Activated CD4-positive, alpha-beta T cell treated with anti-CD3 and anti-CD28 coated beads for 24 hours (primary cell): ENCODE measurements at regions not wholly inside any gene's neighbourhood (a gene's known extent, or its start where the extent isn't known, plus 50 kb on each side); places are given as distances from the start of the nearest gene placed in this dataset.
"Not testable (repeated sequence)": the region's sequence is repeated elsewhere in the genome, so short reads cannot be mapped to it uniquely, and the experiment has no call there.

Experiments used
- DNase-seq, 2 donors: peaks; one replicate each; pipeline ENCODE4 v3.0.0-alpha.2; 2020; ENCODE audit warnings: low read depth in 2 of 2

DNA sequence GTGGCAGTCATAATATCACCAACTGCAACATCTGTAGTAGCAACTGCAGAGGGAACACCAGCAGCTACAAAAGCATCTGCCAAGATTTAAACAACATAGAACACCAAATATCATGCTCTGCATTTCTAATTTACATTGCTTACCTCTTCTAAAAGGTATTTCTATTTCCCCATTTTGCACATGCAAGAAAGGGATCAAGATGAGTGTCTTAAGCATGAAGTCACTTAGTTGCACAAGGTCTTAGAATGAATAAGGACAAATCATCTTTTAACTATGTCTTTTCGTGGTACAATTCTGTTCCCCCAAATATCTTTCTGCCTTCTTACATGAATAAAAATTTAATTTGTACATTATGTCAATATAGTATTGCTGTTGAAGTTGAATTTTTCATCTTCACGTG, 1746.4 kb downstream of the EFNA5 start:
- no peak for DNase-seq

DNA sequence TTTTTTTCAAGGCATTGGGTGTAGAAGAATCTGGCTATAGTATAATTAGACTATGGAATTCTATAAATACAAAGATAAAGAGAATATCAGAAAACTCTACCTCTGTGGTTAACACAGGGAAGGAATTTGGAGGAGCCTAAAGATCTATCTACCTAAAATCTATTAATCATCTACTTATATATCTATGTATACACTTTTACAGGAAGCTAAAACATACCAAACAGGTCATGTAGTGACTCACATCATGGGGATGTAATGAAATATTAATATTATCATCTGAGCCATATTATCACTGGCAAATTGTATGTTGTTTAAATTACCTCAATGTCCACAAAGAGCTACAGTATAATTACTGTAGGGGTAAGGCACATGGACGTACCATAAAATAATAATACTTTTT, 1748.2 kb downstream of the EFNA5 start:
- no peak for DNase-seq

DNA sequence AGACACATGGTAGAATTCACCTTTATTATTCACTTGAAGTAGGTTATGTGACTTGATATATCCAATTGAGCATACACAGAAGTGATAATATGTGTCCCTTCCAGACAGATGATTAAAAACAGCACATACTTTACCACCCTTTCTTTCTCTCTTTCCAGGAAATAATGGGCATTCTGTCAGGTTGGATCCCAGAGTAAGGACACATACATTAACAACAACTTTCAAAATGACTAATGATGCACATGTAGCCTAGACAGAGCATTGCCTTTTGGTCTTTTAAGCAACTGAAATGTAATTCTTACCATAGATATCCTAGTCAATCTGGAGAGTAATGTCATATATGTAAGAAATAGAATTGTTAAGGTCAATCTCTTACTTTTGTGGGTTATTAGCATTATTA, 1748.7 kb downstream of the EFNA5 start:
- DNase-seq, result no peak

DNA sequence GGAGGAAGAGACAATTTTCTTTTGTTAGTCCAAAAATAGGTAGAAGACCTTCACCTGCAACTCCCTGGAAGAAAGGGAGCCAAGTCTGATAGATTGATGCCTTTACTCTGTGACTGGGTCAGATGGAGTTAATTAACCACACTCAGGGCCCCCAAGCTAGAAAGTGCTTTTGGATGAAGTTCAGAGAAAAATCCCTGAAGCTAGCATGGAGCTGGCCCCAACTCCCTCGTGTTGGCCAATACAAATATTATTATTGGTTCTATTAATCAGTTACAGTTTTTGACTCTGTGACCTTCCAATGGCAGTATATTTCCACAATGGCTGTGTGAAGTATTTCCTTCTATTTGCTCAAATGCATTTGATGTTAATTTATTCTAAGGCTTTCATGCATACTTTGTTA, 1753.5 kb downstream of the EFNA5 start:
- no peak for DNase-seq

- no peak for DNase-seq
Measured at GRCh38 chr5:105907016-105907415, 1763.7 kb downstream of the EFNA5 start.

- DNase-seq, result no peak
Measured at GRCh38 chr5:105905392-105905791, 1765.3 kb downstream of the EFNA5 start.

DNA sequence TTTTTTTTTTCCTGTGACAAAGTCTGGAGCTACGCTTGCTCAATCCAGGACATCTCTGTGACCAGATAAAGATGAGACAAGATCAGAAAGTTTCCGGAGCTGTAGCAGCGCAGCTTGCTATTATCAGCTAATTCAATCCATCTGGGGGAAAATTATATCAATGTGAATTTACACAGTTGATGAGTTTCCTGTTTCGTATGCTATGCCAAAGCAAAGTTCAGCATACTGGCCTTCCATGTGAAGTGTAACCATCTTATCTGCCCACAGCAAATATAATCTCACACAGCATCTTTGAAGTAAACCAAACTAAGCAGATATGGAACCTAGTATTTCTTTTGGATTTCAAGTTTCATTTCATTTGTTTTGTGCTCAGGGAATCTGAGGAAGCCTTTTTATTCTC, 1767.7 kb downstream of the EFNA5 start:
- DNase-seq, result no peak

DNA sequence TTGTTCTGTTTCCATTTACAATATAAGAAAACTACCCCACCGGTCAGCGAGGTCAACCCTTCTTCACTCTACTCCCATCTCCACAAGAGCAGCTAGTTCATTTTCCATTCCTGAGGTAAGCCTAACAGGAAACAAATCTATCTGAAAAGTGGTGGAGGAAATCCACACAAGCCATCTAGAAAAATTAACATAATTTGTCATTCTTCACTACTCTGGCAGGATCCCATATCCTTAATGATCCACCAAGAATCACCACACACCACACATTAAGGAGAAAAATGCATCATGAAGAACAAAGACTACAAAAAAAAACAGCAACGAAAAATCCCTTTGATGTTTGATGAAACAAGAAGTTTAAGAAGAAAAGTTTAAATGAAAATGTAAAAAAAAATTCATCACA, 1771.0 kb downstream of the EFNA5 start:
- DNase-seq, result no peak

- DNase-seq, result no peak
Measured at GRCh38 chr5:105898183-105898582, 1772.6 kb downstream of the EFNA5 start.

DNA sequence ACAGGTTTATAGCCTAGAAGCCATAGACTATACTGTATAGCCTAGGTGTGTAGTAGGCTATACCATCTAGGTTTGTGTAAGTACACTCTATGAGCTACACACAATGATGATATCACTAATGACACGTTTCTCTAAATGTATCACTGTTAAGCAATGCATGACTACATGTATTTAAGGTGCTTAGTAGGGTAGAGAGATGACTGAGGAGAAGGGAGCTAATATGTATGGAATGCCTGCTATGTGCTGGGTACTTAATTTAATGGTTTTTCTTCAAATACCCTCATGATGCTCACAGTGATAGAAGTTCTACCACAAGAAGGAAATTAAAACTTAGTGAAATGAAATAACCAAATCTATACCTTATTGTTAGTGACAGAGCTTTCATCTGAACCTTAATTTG, 1785.5 kb downstream of the EFNA5 start:
- no peak for DNase-seq

GRCh38 chr5:105882956-105883481, 1787.7 kb downstream of the EFNA5 start:
- no peak for DNase-seq

DNA sequence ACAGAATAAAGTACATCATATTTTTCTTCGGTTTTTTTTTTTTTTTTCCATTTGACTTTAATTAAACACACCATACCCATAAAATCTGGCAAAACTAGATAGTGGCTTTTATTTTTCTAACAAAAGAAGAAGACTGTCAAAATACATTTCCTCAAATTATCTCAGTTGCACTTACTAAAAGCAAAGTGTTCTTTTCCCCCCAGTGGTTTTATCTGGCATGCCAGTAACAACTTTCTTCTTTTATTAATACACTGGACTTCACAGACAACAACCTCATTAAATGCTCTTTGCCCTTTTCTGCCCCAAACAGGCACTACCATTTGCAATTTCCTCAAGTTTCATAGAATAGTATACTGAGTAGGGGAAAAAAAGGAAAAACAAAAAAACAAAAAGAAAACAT, 1792.3 kb downstream of the EFNA5 start:
- no peak for DNase-seq

DNA sequence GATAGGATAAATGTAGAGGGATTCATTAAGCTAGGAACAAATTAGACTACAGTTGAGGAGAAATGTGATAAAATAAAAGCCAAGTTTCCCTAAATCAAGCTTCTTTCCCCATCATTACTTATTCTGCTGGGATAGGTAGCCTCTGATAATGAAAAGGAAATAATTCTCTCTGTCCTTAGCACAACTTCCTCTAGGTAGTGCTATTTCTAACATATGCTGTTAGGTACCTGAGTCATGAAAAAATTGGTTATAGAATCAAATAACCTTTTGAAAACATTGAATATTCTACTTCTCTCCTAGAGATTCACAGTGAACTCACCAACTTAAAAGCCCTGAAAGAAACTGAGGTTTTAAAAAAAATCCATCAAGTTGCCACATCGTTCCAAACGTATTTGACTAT, 1793.1 kb downstream of the EFNA5 start:
- no peak for DNase-seq

DNA sequence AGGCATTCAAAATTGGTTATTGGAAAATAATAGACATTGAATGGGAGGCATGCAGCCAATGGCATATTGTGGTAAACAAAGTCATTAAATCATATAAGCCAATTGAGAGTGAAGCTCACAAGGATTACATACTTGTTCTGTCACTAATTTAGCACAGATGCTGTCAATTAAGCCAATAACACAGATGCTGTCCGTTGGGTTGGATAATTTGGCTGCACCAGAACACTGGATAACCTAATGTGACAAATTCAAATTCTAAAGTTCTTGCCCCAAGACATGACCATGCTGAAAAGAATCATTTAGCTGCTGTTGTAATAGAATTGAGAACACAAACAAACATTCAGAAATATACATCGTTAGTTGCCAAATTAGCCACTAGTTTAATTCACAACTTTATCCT, 1796.4 kb downstream of the EFNA5 start:
- DNase-seq, result no peak

DNA sequence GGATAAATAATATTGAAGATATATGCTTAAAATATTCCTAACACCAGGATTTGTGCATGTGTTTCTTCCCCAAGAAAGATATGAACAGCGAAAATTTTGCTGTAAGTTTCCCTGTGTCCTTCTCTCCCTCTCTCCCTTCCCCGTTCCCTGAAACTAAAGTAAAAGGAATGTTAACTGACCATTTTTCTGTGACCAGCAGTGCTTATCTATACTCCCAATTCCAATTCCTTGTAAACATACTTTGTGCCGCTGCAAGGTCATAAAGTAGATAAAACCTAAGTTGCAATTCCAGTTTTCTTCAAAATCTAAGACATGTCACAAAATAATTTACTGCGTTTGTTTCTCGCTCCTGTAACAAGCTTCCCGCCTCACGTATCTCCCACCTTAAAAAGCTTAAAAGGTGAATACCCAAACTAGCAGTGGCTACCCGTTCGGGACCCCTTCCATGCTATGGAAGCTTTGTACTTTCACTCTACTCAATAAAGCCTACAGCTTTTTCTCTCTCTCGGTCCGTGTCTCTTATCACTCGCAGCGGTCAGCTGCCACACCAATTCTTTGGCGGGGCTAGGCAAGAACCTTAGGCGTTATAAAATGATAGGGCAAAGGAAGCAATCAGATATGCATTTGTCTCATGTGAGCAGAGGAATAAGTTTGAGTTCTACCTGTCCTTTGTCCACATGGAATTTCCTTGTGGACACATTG, 1798.0 kb downstream of the EFNA5 start:
- no peak for DNase-seq

GRCh38 chr5:105868038-105868780, 1802.5 kb downstream of the EFNA5 start:
- no peak for DNase-seq

- no peak for DNase-seq
Measured at GRCh38 chr5:105865834-105866233, 1804.9 kb downstream of the EFNA5 start.

- not testable (repeated sequence) for DNase-seq
Measured at GRCh38 chr5:105859350-105859749, 1811.4 kb downstream of the EFNA5 start.

DNA sequence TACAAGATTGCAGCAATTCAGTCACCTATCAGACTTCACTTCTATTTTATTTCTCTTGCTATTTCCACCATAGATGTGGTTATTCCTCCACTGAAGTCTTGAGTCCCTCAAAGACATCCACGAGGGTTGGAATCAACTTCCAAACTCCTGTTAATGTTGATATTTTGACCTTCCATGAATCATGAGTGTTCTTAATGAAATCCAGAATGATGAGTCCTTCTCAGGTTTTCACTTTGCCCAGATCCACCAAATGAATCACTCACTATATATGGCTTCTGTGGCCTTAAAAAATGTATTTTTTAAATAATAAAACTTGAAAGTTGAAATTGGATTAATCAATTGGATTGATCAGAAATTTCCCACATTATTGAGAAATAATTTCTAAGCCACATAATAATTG, 1821.0 kb downstream of the EFNA5 start:
- no peak for DNase-seq

DNA sequence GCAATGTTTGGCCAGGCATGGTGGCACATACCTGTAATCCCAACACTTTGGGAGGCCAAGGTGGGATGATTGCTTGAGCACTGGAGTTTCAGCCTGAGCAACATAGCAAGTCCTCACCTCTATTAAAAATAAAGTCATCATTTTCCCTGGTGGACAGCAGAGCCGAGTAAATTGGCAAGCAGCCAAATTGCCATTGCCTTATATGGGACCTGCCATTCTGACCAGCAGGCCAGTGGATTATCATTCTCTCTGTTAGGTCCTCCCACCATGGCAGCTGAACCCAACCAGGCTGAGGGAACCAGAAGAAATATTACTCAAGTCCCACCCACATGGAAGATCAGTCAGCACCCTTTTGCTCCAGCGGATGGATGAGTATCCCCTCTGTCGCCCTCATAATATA, 1829.9 kb downstream of the EFNA5 start:
- no peak for DNase-seq

DNA sequence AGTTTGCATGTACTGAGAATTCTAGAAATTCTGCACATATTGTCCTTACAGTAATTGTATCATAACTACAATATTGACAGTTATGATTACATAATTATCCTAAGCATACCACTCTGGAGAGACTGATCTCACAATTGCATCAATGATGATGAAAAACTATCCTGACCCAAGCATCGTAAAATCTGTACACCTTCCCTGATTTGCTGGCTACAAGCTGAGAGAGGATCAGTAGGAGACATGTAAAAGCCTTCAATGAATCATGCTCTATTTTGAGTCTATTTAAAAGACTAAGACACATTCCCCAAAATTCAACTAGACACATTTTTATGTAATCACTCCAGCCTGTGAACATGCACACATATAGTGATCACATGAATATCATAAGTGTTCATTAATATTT, 1833.8 kb downstream of the EFNA5 start:
- no peak for DNase-seq

- DNase-seq, result no peak
Measured at GRCh38 chr5:105836268-105836667, 1834.5 kb downstream of the EFNA5 start.

- no peak for DNase-seq
Measured at GRCh38 chr5:105828821-105829220, 1841.9 kb downstream of the EFNA5 start.
